Loucy (cell line): ENCODE measurements at regions not wholly inside any gene's neighbourhood (a gene's known extent, or its start where the extent isn't known, plus 50 kb on each side); places are given as distances from the start of the nearest gene placed in this dataset.

Experiments used
- CTCF ChIP-seq: fragments of 200-600 bp; sonication (generic); conservative IDR thresholded peaks from 2 replicates; pipeline ENCODE4 v1.5.1; 2014; ENCODE audit warnings: mild to moderate bottlenecking, antibody characterized with exemption, low read length
- EZH2phosphoT487 ChIP-seq: fragments of 200-600 bp; IDR thresholded peaks from 2 replicates; pipeline ENCODE4 v1.6.1; 2018; ENCODE audit warnings: antibody characterized with exemption, mild to moderate bottlenecking, moderate library complexity, borderline replicate concordance

DNA sequence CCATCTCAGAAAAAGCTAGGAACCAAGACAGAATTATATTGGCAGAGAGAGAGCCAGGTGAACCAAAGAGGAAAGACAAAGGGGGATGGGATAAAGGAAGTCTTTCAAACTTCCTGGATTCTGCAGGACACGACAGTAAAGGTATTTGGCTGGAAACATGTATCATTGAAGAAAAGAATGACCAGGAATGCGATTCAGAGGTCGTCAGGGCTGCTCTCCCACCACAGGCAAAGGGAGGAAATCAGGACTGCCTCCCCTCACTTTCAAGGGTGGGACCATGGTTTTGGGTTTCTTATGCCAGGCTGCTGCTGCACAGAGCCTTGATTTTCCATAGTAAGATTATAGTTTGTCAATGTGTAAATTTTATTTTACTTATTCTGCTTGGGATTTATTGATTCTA, 848.8 kb downstream of the BRINP3 start:
- TF ChIP-seq CTCF: no peak
- no peak for TF ChIP-seq EZH2phosphoT487
